HCT116 (cell line): ENCODE measurements at regions not wholly inside any gene's neighbourhood (a gene's known extent, or its start where the extent isn't known, plus 50 kb on each side); places are given as distances from the start of the nearest gene placed in this dataset.

ENCODE experiments used
- ATF3 ChIP-seq: IDR thresholded peaks from 2 replicates; pipeline ENCODE4 v1.6.1; 2012
- CEBPB ChIP-seq: IDR thresholded peaks from 2 replicates; pipeline ENCODE4 v1.6.1; 2012; ENCODE audit warnings: low read depth
- CTCF ChIP-seq, 3 experiments: fragments of 200-600 bp in 1 of 3; sonication (generic) in 1 of 3; IDR thresholded peaks in 2 of 3; conservative IDR thresholded peaks in 1 of 3; 2 replicates each; pipeline ENCODE4 v1.5.1; 2012 to 2017; ENCODE audit warnings: low read depth in 2 of 3, low read length in 2 of 3, antibody characterized with exemption in 1 of 3, borderline replicate concordance in 1 of 3, control low read depth in 1 of 3, mild to moderate bottlenecking in 1 of 3, mixed read lengths in 1 of 3, mixed run types in 1 of 3, moderate library complexity in 1 of 3; ENCODE audit not compliant: insufficient read depth in 1 of 3
- EZH2 ChIP-seq: fragments of 200-600 bp; sonication (generic); IDR thresholded peaks from 2 replicates; pipeline ENCODE4 v1.6.1; 2017; ENCODE audit warnings: antibody characterized with exemption, mixed run types
- JUND ChIP-seq: IDR thresholded peaks from 2 replicates; pipeline ENCODE4 v1.6.1; 2012
- MAX ChIP-seq: IDR thresholded peaks from 2 replicates; pipeline ENCODE4 v1.6.1; 2012
- POLR2A ChIP-seq: IDR thresholded peaks from 2 replicates; pipeline ENCODE4 v1.7.0; 2011; ENCODE audit warnings: borderline replicate concordance; ENCODE audit not compliant: insufficient read depth, insufficient read length; ENCODE audit errors: extremely low read depth
- RAD21 ChIP-seq: IDR thresholded peaks from 2 replicates; pipeline ENCODE4 v1.6.1; 2012; ENCODE audit warnings: low read depth, mild to moderate bottlenecking
- SIN3A ChIP-seq: IDR thresholded peaks from 2 replicates; pipeline ENCODE4 v1.6.1; 2012; ENCODE audit warnings: low read depth
- SP1 ChIP-seq: IDR thresholded peaks from 2 replicates; pipeline ENCODE4 v1.6.1; 2012; ENCODE audit warnings: low read depth
- YY1 ChIP-seq: IDR thresholded peaks from 2 replicates; pipeline ENCODE4 v1.6.1; 2011; ENCODE audit warnings: low read length, low read depth, moderate library complexity, mild to moderate bottlenecking; ENCODE audit not compliant: insufficient replicate concordance; ENCODE audit errors: extremely low read depth
- ZBTB33 ChIP-seq: IDR thresholded peaks from 2 replicates; pipeline ENCODE4 v1.6.1; 2011; ENCODE audit warnings: mild to moderate bottlenecking, low read length, moderate library complexity; ENCODE audit not compliant: insufficient replicate concordance; ENCODE audit errors: extremely low read depth

GRCh38 chr5:39525271-39525670 lies 100.5 kb upstream of the DAB2 start:
- no peak for TF ChIP-seq JUND
- no peak for TF ChIP-seq CTCF (IDR thresholded peaks at IDR 0.05 in 2 of 3, conservative IDR thresholded peaks at IDR 0.05 in 1 of 3; ENCODE audit: borderline replicate concordance in 1 of 3, insufficient read depth in 1 of 3, low read depth in 2 of 3, low read length in 2 of 3)
- TF ChIP-seq YY1 = no peak
- no peak for TF ChIP-seq ZBTB33
- no peak for TF ChIP-seq RAD21
- no peak for TF ChIP-seq SIN3A
- no peak for TF ChIP-seq ATF3
- TF ChIP-seq MAX = no peak
- TF ChIP-seq EZH2 = no peak
- no peak for TF ChIP-seq POLR2A
- no peak for TF ChIP-seq SP1
- no peak for TF ChIP-seq CEBPB
